PFSK-1 (cell line): ENCODE measurements at regions not wholly inside any gene's neighbourhood (a gene's known extent, or its start where the extent isn't known, plus 50 kb on each side); places are given as distances from the start of the nearest gene placed in this dataset.

ENCODE experiments used
- FOXP2 ChIP-seq: optimal IDR thresholded peaks from 2 replicates; pipeline ENCODE3; 2011; ENCODE audit warnings: borderline replicate concordance, control low read depth, inconsistent platforms; ENCODE audit not compliant: insufficient read depth; ENCODE audit errors: extremely low read length, extremely low read depth
- POLR2AphosphoS5 ChIP-seq: IDR thresholded peaks from 2 replicates; pipeline ENCODE4 v1.6.1; 2012; ENCODE audit warnings: low read depth, mild to moderate bottlenecking, control low read depth, low read length, moderate library complexity
- SIN3A ChIP-seq: IDR thresholded peaks from 2 replicates; pipeline ENCODE4 v1.6.1; 2012; ENCODE audit warnings: mild to moderate bottlenecking, low read length, moderate library complexity, borderline replicate concordance; ENCODE audit not compliant: insufficient read depth
- TAF1 ChIP-seq: IDR thresholded peaks from 2 replicates; pipeline ENCODE4 v1.6.1; 2012; ENCODE audit warnings: low read length, control low read depth, borderline replicate concordance; ENCODE audit not compliant: insufficient read depth
- TF ChIP-seq, protein P1 (sequence below), 2 experiments: IDR thresholded peaks; 2 replicates each; pipeline versions ENCODE4 v1.6.1 to v1.8.0; 2011 to 2012; ENCODE audit warnings: low read depth in 2 of 2, low read length in 2 of 2, control low read depth in 1 of 2, inconsistent platforms in 1 of 2, mild to moderate bottlenecking in 1 of 2, moderate library complexity in 1 of 2; ENCODE audit not compliant: insufficient read depth in 1 of 2

DNA sequence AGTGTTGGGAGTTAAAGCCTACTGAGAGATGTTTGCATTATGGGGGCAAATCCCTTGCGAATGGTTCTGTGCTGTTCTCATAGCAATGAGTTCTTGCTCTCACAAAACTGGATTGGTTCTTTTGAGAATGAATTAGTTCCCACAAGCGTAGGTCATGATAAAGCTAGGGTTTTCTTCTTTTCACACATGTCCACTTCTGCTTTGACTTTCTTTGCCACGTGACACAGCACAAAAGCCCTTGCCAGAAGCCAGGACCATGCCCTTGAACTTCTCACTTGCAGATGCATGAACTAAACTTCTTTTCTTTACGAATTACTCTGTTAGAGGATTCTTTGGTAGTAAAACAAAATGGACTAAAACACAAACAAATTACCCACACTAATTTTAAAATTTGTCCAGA is 922.8 kb downstream of the EPHA7 start:
- TF ChIP-seq, protein P1, sequence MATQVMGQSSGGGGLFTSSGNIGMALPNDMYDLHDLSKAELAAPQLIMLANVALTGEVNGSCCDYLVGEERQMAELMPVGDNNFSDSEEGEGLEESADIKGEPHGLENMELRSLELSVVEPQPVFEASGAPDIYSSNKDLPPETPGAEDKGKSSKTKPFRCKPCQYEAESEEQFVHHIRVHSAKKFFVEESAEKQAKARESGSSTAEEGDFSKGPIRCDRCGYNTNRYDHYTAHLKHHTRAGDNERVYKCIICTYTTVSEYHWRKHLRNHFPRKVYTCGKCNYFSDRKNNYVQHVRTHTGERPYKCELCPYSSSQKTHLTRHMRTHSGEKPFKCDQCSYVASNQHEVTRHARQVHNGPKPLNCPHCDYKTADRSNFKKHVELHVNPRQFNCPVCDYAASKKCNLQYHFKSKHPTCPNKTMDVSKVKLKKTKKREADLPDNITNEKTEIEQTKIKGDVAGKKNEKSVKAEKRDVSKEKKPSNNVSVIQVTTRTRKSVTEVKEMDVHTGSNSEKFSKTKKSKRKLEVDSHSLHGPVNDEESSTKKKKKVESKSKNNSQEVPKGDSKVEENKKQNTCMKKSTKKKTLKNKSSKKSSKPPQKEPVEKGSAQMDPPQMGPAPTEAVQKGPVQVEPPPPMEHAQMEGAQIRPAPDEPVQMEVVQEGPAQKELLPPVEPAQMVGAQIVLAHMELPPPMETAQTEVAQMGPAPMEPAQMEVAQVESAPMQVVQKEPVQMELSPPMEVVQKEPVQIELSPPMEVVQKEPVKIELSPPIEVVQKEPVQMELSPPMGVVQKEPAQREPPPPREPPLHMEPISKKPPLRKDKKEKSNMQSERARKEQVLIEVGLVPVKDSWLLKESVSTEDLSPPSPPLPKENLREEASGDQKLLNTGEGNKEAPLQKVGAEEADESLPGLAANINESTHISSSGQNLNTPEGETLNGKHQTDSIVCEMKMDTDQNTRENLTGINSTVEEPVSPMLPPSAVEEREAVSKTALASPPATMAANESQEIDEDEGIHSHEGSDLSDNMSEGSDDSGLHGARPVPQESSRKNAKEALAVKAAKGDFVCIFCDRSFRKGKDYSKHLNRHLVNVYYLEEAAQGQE (IDR thresholded peaks at IDR 0.05; ENCODE audit: insufficient read depth in 1 of 2, low read depth in 2 of 2, low read length in 2 of 2): no peak
- TF ChIP-seq POLR2AphosphoS5 (no peak), SIN3A (no peak), FOXP2 (no peak), TAF1 (no peak)

DNA sequence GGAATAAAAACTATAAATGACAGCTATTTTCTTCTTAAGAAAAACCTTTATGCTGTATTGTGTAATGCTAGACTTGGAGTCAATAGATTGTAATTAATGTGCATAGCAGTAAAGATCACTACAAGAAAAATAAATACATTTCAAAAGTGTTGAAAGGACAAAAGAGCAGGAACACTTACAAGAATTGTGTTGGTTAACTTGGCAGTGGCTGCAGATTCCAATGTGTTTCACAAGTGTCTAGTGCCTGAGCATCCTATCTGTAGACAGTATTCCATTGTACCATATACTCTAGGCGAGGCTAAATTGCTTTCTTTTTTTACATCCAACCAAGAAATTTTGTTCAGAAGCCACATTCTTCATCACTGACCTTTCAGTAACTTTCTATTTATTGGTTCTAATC is 924.1 kb downstream of the EPHA7 start:
- TF ChIP-seq TAF1 (no peak), POLR2AphosphoS5 (no peak), FOXP2 (no peak), SIN3A (no peak)
- TF ChIP-seq, protein P1 (IDR thresholded peaks at IDR 0.05; ENCODE audit: insufficient read depth in 1 of 2, low read depth in 2 of 2, low read length in 2 of 2): no peak

DNA sequence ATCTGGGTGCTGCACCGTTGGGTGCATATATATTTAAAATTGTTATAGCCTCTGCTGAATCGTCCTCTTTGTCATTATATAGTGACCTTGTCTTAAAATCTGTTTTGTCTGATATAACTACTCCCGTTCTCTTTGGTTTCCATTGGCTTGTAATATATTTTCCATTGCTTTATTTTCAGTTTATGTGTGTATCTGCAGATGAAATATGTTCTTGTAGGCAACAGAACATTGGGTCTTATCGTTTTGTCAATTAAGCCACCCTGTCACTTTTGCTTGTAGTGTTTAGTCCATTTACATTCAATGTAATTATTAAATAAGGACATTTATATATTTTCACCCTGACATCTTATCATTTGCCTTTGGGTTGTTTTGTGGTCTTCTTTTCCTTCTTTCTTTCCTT is 933.9 kb downstream of the EPHA7 start:
- TF ChIP-seq, protein P1 (IDR thresholded peaks at IDR 0.05; ENCODE audit: insufficient read depth in 1 of 2, low read depth in 2 of 2, low read length in 2 of 2): no peak
- TF ChIP-seq POLR2AphosphoS5: no peak
- TF ChIP-seq TAF1: no peak
- TF ChIP-seq FOXP2: no peak
- no peak for TF ChIP-seq SIN3A

DNA sequence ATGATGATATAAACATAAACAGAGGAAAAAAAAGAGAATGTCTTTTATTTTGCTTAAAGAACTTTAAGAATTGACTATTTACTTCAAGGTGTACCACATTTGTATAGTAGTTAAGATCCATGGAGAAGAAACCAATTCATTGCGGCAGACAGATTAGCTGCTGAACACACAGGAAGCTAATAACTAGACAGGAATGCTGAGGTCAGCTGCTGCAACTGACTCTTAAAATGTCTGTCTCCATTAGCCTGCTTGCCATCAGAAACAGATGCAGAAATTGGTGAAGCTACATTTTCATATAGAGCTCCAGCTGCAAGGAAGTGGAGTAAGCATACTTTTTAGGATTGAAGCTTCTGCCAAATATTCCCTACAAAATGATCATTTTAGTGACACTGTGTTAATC is 939.5 kb downstream of the EPHA7 start:
- no peak for TF ChIP-seq TAF1

DNA sequence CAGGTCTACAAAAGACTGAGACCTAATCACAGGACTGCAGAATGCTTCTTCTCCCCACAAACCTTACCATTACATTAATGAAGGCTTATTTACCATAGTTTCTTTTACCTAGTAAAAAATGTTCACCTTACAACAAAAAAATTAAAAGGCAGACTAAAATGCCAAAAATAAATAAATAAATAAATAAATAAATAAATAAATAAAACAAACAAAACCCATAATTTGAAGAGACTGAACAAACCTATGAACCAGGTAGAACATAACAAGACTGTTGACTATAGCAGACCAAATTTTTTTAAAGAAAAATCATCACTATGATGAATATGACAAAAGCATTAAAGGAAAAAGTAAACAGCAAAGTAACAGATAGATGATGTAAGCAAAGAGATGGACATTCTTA is 946.3 kb downstream of the EPHA7 start:
- TF ChIP-seq POLR2AphosphoS5: no peak
- no peak for TF ChIP-seq SIN3A
- TF ChIP-seq FOXP2: no peak
- TF ChIP-seq, protein P1 (IDR thresholded peaks at IDR 0.05; ENCODE audit: insufficient read depth in 1 of 2, low read depth in 2 of 2, low read length in 2 of 2): no peak
- TF ChIP-seq TAF1: no peak
